WI38 (cell line): ENCODE measurements at regions not wholly inside any gene's neighbourhood (a gene's known extent, or its start where the extent isn't known, plus 50 kb on each side); places are given as distances from the start of the nearest gene placed in this dataset.

Source experiments
- H3K4me3 ChIP-seq: 2 replicates; pipeline ENCODE4 v1.5.1; 2011; ENCODE audit warnings: low read depth, mild to moderate bottlenecking, control low read depth, low read length
- TF ChIP-seq, protein P1 (sequence below): IDR thresholded peaks from 2 replicates; pipeline ENCODE4 v1.5.1; 2012; ENCODE audit warnings: low read depth, mild to moderate bottlenecking, control low read depth, low read length

DNA sequence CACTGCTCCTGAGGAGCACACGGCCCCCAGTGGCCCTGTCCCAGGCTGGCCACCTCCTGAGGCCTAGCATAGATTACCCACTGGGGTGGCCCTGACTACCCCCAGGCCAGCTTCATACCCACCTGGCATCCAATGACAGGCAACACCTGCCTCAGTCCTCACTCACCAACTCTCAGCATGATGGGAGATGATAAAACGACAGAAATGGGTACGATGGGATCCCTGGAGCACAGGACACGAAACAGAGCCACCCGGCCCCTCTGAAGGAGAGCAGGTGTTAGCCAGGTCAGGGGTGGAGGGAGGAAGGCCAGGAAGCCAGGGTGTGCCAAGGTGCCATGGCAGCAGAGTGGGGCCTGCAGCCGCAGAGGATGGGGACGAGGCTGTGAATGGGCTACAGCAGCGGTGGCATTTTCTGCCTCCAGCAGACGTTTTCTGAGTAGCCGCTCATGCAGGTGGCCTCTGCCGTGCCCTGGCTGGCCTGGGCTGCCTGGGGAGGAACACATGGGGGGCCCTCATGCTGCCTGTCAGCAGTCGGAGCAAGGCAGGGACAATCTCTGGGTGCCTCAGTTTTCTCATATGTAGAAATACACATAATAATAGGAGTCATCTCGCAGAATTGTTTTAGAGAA is 50.2 kb upstream of the FGF3 start:
- TF ChIP-seq, protein P1, sequence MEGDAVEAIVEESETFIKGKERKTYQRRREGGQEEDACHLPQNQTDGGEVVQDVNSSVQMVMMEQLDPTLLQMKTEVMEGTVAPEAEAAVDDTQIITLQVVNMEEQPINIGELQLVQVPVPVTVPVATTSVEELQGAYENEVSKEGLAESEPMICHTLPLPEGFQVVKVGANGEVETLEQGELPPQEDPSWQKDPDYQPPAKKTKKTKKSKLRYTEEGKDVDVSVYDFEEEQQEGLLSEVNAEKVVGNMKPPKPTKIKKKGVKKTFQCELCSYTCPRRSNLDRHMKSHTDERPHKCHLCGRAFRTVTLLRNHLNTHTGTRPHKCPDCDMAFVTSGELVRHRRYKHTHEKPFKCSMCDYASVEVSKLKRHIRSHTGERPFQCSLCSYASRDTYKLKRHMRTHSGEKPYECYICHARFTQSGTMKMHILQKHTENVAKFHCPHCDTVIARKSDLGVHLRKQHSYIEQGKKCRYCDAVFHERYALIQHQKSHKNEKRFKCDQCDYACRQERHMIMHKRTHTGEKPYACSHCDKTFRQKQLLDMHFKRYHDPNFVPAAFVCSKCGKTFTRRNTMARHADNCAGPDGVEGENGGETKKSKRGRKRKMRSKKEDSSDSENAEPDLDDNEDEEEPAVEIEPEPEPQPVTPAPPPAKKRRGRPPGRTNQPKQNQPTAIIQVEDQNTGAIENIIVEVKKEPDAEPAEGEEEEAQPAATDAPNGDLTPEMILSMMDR: no peak
- no peak overlapping the region for H3K4me3 ChIP-seq

DNA sequence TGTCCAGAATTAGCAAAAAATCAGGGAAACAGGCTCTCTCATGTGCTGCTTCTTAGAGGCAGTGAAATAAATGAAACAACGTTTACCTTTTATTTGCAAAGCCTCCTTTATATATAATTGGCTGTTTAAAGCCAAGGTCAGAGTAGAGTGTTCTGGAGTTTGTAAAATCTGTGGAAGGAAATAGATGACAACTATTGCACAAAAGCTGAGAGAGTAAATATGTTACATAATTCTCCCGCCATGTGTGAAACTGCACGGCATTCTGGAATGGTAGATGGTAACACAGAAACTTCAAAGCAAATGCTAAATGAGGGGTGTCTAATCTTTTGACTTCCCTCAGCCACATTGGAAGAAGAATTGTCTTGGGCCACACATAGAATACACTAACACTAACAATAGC is 51.5 kb upstream of the FGF3 start:
- H3K4me3 ChIP-seq: no peak overlapping the region
- TF ChIP-seq, protein P1: no peak

DNA sequence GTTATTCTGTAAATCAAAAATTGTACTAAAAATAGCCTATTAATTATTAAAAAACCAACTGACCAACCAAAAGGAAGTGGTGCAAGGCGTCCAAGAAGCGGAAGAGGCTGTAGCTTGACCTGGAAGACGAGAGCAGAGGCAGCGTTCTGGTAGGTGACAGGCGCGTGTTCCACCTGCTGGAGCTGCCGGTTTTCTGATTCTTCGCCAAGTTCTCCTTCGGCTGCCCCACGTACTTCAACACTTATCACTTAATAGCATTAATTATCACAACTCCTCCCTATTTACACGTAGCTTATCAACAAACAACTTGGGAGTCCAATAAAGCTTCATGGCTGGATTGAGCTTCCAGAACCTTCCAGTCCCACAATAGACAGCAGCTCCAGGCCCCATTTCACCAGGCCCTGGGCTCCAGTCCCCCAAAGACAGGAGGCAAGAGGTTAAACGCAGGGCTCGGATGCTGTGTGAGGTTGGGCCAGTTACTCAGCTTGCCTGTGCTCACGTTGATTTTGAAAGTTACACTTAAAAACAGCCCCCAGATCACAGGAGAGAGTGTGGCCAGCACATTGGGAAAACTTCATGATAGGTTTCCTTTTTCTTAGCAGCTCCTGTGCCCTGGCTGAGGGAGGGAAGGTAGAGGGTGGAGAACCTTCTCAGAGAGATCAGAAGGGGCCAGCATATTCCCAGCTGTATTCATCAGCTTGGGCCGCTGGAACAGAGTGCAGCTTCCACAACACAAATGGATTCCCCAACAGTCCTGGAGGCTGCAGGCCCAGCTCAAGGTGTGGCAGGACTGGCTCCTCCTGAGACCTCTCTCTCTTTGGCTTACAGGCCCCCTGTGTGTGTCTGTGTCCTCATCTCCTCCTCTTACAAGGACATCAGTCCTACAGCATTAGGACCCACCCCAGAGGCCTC is 54.2 kb upstream of the FGF3 start:
- TF ChIP-seq, protein P1: no peak
- no peak overlapping the region for H3K4me3 ChIP-seq

DNA sequence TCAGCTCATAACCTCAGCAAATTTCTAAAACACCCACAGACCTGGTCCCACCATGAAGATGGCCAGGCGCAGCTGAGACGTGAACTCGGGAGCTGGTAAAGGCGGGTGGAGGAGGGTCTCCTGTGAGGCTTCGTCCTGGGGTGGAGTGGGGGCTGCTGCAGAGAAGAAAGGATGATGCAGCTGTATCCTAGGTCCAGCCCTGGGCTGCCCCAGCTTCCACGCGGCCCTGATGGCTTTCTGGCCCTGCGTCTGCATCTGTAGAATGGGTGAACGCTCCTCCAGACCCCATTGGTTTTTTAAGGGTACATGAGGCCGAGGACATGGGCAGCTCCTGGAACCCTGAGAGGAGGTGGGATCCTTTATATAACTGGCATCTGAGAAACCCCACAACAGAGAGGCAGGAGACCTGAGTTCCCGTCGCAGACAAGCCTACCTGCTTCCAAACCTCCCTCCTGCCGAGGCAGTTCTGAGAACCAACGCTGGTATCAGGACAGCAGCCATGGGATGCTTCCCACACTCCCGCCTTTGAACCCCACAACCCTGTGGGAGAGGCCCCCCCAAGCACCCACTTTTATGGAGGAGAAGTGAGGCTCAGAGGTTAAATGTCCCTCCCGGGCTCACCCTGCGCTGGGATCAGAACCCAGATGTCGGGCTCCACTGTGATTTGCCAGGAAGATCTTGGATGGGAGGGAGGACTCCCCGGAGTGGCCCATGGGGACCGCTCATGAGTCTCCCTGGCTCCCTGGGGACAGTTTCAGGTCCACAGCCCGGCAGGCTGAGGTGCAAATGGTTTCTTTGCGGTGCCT is 55.2 kb upstream of the FGF3 start:
- no peak overlapping the region for H3K4me3 ChIP-seq
- TF ChIP-seq, protein P1: no peak

DNA sequence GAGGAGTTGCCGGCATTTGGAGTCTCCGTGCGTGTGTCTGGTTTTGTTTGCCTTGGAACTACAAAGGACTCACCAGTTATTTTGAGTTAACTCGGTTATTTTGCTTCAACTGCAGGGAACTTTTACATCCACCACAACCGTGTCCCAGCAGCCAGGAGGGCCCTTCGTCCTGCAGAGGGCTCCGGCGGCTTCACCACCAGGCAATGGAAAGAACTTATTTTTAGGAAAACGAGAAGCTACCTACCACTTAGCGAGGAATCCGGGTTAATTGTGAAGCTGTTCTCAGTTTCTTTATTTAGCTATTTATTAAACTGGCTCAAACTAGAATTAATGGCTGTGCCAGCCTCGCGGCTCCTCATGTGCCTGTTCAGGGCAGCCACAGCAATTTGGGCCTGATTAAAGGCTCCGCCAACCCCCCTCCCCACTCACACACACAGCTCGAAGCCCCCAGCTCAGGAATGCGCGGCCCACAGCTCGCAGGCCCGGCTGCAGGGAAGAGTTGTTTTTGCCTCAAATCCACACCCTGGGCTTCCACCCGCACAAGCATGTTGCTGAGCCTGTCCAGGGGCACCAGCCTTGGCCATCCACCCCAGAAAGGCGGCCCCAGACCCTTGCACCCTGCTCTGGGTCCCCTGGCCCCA is 55.9 kb upstream of the FGF3 start:
- H3K4me3 ChIP-seq: no peak overlapping the region
- TF ChIP-seq, protein P1: no peak

DNA sequence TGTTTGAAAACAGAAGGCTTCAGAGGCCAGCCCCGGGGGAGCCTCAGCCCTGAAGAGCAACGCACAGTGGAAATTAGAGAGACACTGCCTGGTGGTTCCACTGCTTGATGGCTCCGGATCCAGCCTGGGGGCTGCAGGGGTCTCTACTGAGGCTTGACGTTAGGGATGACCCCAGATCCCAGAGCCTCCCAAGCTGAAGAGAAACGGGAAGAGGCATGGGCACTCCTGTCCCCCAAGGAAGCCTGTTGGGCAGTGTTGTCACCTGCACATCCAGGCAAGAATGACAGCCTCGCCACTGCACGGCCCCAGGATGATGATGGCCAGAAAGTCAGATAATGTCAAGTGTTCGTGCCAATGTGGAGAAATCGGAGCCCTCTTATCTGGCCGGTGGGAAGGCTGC is 56.8 kb upstream of the FGF3 start:
- no peak overlapping the region for H3K4me3 ChIP-seq
- TF ChIP-seq, protein P1: no peak
